ENCODE measurements at regions not wholly inside any gene's neighbourhood (a gene's known extent, or its start where the extent isn't known, plus 50 kb on each side); places are given as distances from the start of the nearest gene placed in this dataset.

- TF ChIP-seq CSDC2 (CRISPR knock-in tag; IDR thresholded peaks at IDR 0.05) (no peak), ZNF565 (CRISPR knock-in tag; conservative IDR thresholded peaks at IDR 0.05; ENCODE audit: low read depth) (no peak), ESRRG (CRISPR knock-in tag; IDR thresholded peaks at IDR 0.05) (no peak), ZNF8 (CRISPR knock-in tag; IDR thresholded peaks at IDR 0.05) (no peak)
These were observed 60.6 kb upstream of the ANTXRL start for GRCh38 chr10:46226232-46226631.
